K562 (cell line): ENCODE measurements at regions not wholly inside any gene's neighbourhood (a gene's known extent, or its start where the extent isn't known, plus 50 kb on each side); places are given as distances from the start of the nearest gene placed in this dataset.

ENCODE experiments used
- ATAC-seq: fragments of 200-7000 bp; cut with Tn5 transposase; 3 replicates; pipeline ENCODE4 v1.9.1; 2020; ENCODE audit warnings: moderate library complexity
- BruUV-seq: library from RNA; stranded (reverse); fragments of 400-500 nt; replicated peaks from 2 replicates; lab custom pipeline; 2021; lab: Mats Ljungman, UMichigan
- CTCF ChIA-PET: fragments of 300-600 bp; formaldehyde crosslinking; extraction: SDS; loops from one replicate; lab custom pipeline; 2021; ENCODE audit warnings: low intra/inter-chr PET ratio; lab: Yijun Ruan, JAX
- POLR2A ChIA-PET: fragments of 300-600, 350-650 bp; sonication (Branson Sonifier 250); formaldehyde crosslinking; extraction: SDS; loops from one replicate; lab custom pipeline; 2021; ENCODE audit warnings: antibody characterized with exemption, inconsistent platforms; lab: Yijun Ruan, JAX
- DNase-seq, 4 experiments: peaks; one replicate each; pipeline versions ENCODE4 v3.0.0 to v3.0.0-alpha.2; 2011 to 2018; ENCODE audit warnings: low spot score in 3 of 4, mixed read lengths in 3 of 4; ENCODE audit errors: extremely low read depth in 1 of 4
- FAIRE-seq: peaks from 2 replicates; lab custom pipeline; 2011; peaks lifted over from hg19 to GRCh38; lab: Jason Lieb, UNC
- H2AFZ ChIP-seq: 2 replicates; pipeline ENCODE4 v1.6.0; 2011; ENCODE audit warnings: low read depth, low read length, control low read depth, inconsistent platforms
- H3K27ac ChIP-seq: fragments of 200-600 bp; 3 replicates; pipeline ENCODE4 v1.8.0; 2011; ENCODE audit warnings: low read depth, mild to moderate bottlenecking, control low read depth, inconsistent platforms, low read length, moderate library complexity, mixed read lengths; ENCODE audit errors: extremely low read depth
- H3K27me3 ChIP-seq, 2 experiments: fragments of 300-600 bp in 1 of 2; 2 replicates in 1 of 2; 3 replicates in 1 of 2; pipeline versions ENCODE4 v1.6.0 to v1.8.0; 2011; ENCODE audit warnings: inconsistent platforms in 2 of 2, low read length in 2 of 2, mild to moderate bottlenecking in 1 of 2, mixed read lengths in 1 of 2, moderate library complexity in 1 of 2; ENCODE audit not compliant: control insufficient read depth in 2 of 2, insufficient read depth in 2 of 2
- H3K36me3 ChIP-seq: fragments of 300-600 bp; 3 replicates; pipeline ENCODE4 v1.8.0; 2011; ENCODE audit warnings: mild to moderate bottlenecking, low read length, inconsistent platforms; ENCODE audit not compliant: control insufficient read depth, insufficient read depth
- H3K4me1 ChIP-seq, 2 experiments: fragments of 200-600 bp in 1 of 2; replicated peaks in 1 of 2; 2 replicates in 1 of 2; 3 replicates in 1 of 2; pipeline versions ENCODE4 v1.5.1 to v1.8.0; 2011; ENCODE audit warnings: inconsistent platforms in 2 of 2, low read length in 2 of 2, mild to moderate bottlenecking in 1 of 2, mixed read lengths in 1 of 2, moderate library complexity in 1 of 2; ENCODE audit not compliant: control insufficient read depth in 2 of 2, insufficient read depth in 2 of 2
- H3K4me2 ChIP-seq: 2 replicates; pipeline ENCODE4 v1.6.1; 2011; ENCODE audit warnings: low read length, control low read depth, inconsistent platforms, mixed read lengths; ENCODE audit not compliant: insufficient read depth
- H3K4me3 ChIP-seq: fragments of 200-600 bp; sonication (generic), shearing (Covaris generic); 2 replicates; pipeline ENCODE4 v1.5.1; 2016; ENCODE audit warnings: control low read depth, inconsistent platforms
- H3K79me2 ChIP-seq: fragments of 200-600 bp; 3 replicates; pipeline ENCODE4 v1.8.0; 2011; ENCODE audit warnings: low read length, inconsistent platforms; ENCODE audit not compliant: control insufficient read depth, insufficient read depth
- H3K9ac ChIP-seq, 2 experiments: 2 replicates each; pipeline versions ENCODE4 v1.6.0 to v1.6.1; 2011; ENCODE audit warnings: low read depth in 2 of 2, low read length in 2 of 2, control low read depth in 1 of 2, inconsistent platforms in 1 of 2, mild to moderate bottlenecking in 1 of 2, mixed read lengths in 1 of 2; ENCODE audit not compliant: insufficient read depth in 1 of 2
- H3K9me1 ChIP-seq: one replicate; pipeline ENCODE4 v1.6.0; 2011; ENCODE audit warnings: inconsistent platforms, mild to moderate bottlenecking, low read length, moderate library complexity; ENCODE audit not compliant: control insufficient read depth, insufficient read depth
- H3K9me3 ChIP-seq: replicated peaks from 2 replicates; pipeline ENCODE4 v1.5.1; 2011; ENCODE audit warnings: low read depth, low read length, inconsistent platforms; ENCODE audit not compliant: control insufficient read depth, insufficient read depth
- H4K20me1 ChIP-seq: replicated peaks from 2 replicates; pipeline ENCODE4 v1.6.1; 2011; ENCODE audit warnings: low read length, inconsistent platforms, mixed read lengths; ENCODE audit not compliant: control insufficient read depth, insufficient read depth
- HDGF ChIP-seq: fragments of 450-650 bp; IDR thresholded peaks from 2 replicates; pipeline ENCODE4 v1.6.1; 2016
- L3MBTL2 ChIP-seq: fragments of 450-650 bp; IDR thresholded peaks from 2 replicates; pipeline ENCODE4 v1.6.1; 2016; ENCODE audit warnings: mild to moderate bottlenecking, moderate library complexity
- MXD1 ChIP-seq: fragments of 250-450 bp; sonication (Bioruptor Pico); IDR thresholded peaks from 2 replicates; pipeline ENCODE4 v1.8.0; 2021; ENCODE audit warnings: borderline replicate concordance, mild to moderate bottlenecking, moderate library complexity; ENCODE audit not compliant: poor library complexity, severe bottlenecking
- RBM25 ChIP-seq: fragments of 200-400 bp; formaldehyde crosslinking; IDR thresholded peaks from 2 replicates; pipeline ENCODE4 v1.6.1; 2018; ENCODE audit warnings: low read length, low read depth, moderate library complexity; ENCODE audit not compliant: severe bottlenecking
- TGIF2 ChIP-seq: sonication (generic); formaldehyde crosslinking; IDR thresholded peaks from 2 replicates; pipeline ENCODE4 v1.8.1; 2022; ENCODE audit warnings: mild to moderate bottlenecking, missing genetic modification reagents, moderate library complexity
- ZBTB7A ChIP-seq: IDR thresholded peaks from 2 replicates; pipeline ENCODE4 v1.6.1; 2011; ENCODE audit warnings: low read depth, mild to moderate bottlenecking, low read length, moderate library complexity, borderline replicate concordance; ENCODE audit not compliant: control insufficient read depth
- ZNF324 ChIP-seq: fragments of 250-450 bp; sonication (Bioruptor Pico); IDR thresholded peaks from 2 replicates; pipeline ENCODE4 v1.4.0; 2020; ENCODE audit warnings: mild to moderate bottlenecking
- ZNF444 ChIP-seq: fragments of 250-450 bp; sonication (Bioruptor Pico); IDR thresholded peaks from 2 replicates; pipeline ENCODE4 v1.4.0; 2020; ENCODE audit warnings: mild to moderate bottlenecking, moderate library complexity
- WGBS: fragments of 100-300 bp; shearing (Covaris generic); methylation state at CpG from one replicate; pipeline ENCODE4 v1.1.6; 2016; ENCODE audit warnings: low coverage, mixed read lengths; ENCODE audit not compliant: insufficient coverage; ENCODE audit errors: missing lambda C conversion rate; 5-methylcytosine and 5-hydroxymethylcytosine counted together
- in situ Hi-C: fragments of 300-500 bp; cut with MboI; formaldehyde crosslinking; loops from 4 replicates; pipeline ENCODE4 v1.15.0; 2018; ENCODE audit warnings: inconsistent platforms, mixed read lengths
- intact Hi-C: fragments of 100-400 bp; cut with micrococcal nuclease; formaldehyde crosslinking; loops from 2 replicates; pipeline ENCODE4 v1.14.2; 2022
- TF ChIP-seq, protein P1 (sequence below): sonication (generic); formaldehyde crosslinking; IDR thresholded peaks from 2 replicates; pipeline ENCODE4 v1.8.0; 2023; ENCODE audit warnings: mild to moderate bottlenecking, missing genetic modification reagents

DNA sequence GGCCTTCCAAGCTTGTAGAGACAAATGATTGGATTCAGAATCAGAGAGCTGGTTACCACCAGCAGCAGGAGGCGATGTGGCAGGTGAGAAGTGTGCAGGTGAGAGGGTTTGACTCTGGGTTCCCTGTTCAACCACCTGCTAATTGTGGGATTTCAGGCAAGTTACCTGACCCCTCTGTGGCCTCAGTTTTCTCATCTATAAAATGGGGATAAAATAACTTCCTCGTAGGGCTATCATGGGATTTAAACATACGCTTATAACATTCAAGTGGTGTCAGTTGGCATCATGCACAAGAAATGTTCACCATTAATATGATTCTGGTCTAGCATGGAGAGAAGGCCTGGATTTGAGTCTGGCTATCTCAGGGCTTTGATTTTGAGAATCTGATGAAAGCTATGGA, 143.8 kb upstream of the MYL2 start:
- in situ Hi-C loops, result no loop called here
- H2AFZ ChIP-seq, result no peak overlapping the region
- ATAC-seq (no peak), DNase-seq (no peak), FAIRE-seq (no peak)
- H3K9me3 ChIP-seq, result no peaks in the 10 kb centered on the region
- POLR2A ChIA-PET, result interaction anchor here (0.8 kb wide), 1 partner anchor 207 kb away, joined by 4 read pairs; no protein-coding TSS in a partner anchor
- no peak overlapping the region for H3K27ac ChIP-seq
- H3K9ac ChIP-seq, result no peak overlapping the region
- intact Hi-C loops, result loop anchor here (10.0 kb wide), 1 partner anchor 181 kb away; no protein-coding TSS in a partner anchor
- no peaks in the 10 kb centered on the region for H3K9me1 ChIP-seq
- TF ChIP-seq RBM25 (peak; percentile 53), ZNF324 (CRISPR knock-in tag) (no peak)
- H3K4me3 ChIP-seq, result no peak overlapping the region
- no peaks in the 10 kb centered on the region for H4K20me1 ChIP-seq
- no peak overlapping the region for H3K4me2 ChIP-seq
- H3K79me2 ChIP-seq, result no peaks in the 10 kb centered on the region
- H3K36me3 ChIP-seq, result no peaks in the 10 kb centered on the region
- no peaks in the 10 kb centered on the region for H3K4me1 ChIP-seq
- CTCF ChIA-PET, result no interaction called here
- WGBS, result 2% methylated on average over 3 of the region's 3 CpGs
- H3K27me3 ChIP-seq, result peaks cover 16 to 48% of the 10 kb centered on the region in 2 experiments
- BruUV-seq, result no TSS peak

GRCh38 chr12:111063295-111064026, 143.1 kb upstream of the MYL2 start:
- Histone ChIP-seq H3K27me3 (peaks cover 16 to 44% of the 10 kb centered on the region in 2 experiments), H3K79me2 (no peaks in the 10 kb centered on the region), H2AFZ (no peak overlapping the region), H3K9me3 (no peaks in the 10 kb centered on the region), H4K20me1 (no peaks in the 10 kb centered on the region), H3K4me1 (no peaks in the 10 kb centered on the region), H3K4me2 (no peak overlapping the region), H3K9ac (no peak overlapping the region), H3K27ac (no peak overlapping the region), H3K9me1 (no peaks in the 10 kb centered on the region), H3K36me3 (no peaks in the 10 kb centered on the region), H3K4me3 (no peak overlapping the region)
- ATAC-seq (no peak), FAIRE-seq (no peak), DNase-seq (no peak)
- intact Hi-C loops, result loop anchor here (10.0 kb wide), 1 partner anchor 181 kb away; no protein-coding TSS in a partner anchor
- no TSS peak for BruUV-seq
- TF ChIP-seq HDGF (no peak), TGIF2 (no peak), ZNF444 (CRISPR knock-in tag) (no peak), MXD1 (CRISPR knock-in tag) (no peak), ZBTB7A (no peak), L3MBTL2 (no peak)
- TF ChIP-seq, protein P1, sequence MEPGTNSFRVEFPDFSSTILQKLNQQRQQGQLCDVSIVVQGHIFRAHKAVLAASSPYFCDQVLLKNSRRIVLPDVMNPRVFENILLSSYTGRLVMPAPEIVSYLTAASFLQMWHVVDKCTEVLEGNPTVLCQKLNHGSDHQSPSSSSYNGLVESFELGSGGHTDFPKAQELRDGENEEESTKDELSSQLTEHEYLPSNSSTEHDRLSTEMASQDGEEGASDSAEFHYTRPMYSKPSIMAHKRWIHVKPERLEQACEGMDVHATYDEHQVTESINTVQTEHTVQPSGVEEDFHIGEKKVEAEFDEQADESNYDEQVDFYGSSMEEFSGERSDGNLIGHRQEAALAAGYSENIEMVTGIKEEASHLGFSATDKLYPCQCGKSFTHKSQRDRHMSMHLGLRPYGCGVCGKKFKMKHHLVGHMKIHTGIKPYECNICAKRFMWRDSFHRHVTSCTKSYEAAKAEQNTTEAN, result no peak
- CTCF ChIA-PET, result no interaction called here
- 8% methylated on average over 20 of the region's 22 CpGs for WGBS
- in situ Hi-C loops, result no loop called here
- POLR2A ChIA-PET, result no interaction called here
